GM23338 (cell line): ENCODE measurements at regions not wholly inside any gene's neighbourhood (a gene's known extent, or its start where the extent isn't known, plus 50 kb on each side); places are given as distances from the start of the nearest gene placed in this dataset.

Experiments
- ATAC-seq: fragments of 200-7000 bp; cut with Tn5 transposase; 3 replicates; pipeline ENCODE4 v1.9.1; 2020
- DNase-seq: peaks from one replicate; pipeline ENCODE4 v3.0.0-alpha.2; 2015; ENCODE audit warnings: low spot score
- H2AFZ ChIP-seq: fragments of 200-600 bp; sonication (generic); 2 replicates; pipeline ENCODE4 v1.8.0; 2016; ENCODE audit warnings: antibody characterized with exemption, mild to moderate bottlenecking, moderate library complexity
- H3F3A ChIP-seq: fragments of 200-600 bp; sonication (generic); replicated peaks from 2 replicates; pipeline ENCODE4 v1.8.0; 2017; ENCODE audit warnings: antibody characterized with exemption, mixed run types, low read depth
- H3K27ac ChIP-seq: fragments of 200-600 bp; sonication (generic); 2 replicates; pipeline ENCODE4 v1.6.1; 2016; ENCODE audit warnings: low read depth
- H3K27me3 ChIP-seq: fragments of 200-600 bp; sonication (generic); 2 replicates; pipeline ENCODE4 v1.8.0; 2016; ENCODE audit warnings: mild to moderate bottlenecking, mixed run types, moderate library complexity; ENCODE audit not compliant: insufficient read depth
- H3K36me3 ChIP-seq: fragments of 200-600 bp; sonication (generic); 2 replicates; pipeline ENCODE4 v1.8.0; 2016; ENCODE audit warnings: mild to moderate bottlenecking; ENCODE audit not compliant: insufficient read depth
- H3K4me1 ChIP-seq: fragments of 200-600 bp; sonication (generic); 2 replicates; pipeline ENCODE4 v1.8.0; 2016; ENCODE audit warnings: mild to moderate bottlenecking, moderate library complexity; ENCODE audit not compliant: insufficient read depth
- H3K4me2 ChIP-seq: fragments of 200-600 bp; sonication (generic); 2 replicates; pipeline ENCODE4 v1.7.1; 2017; ENCODE audit warnings: mixed run types
- H3K4me3 ChIP-seq: fragments of 200-600 bp; sonication (generic); 2 replicates; pipeline ENCODE4 v1.6.1; 2016; ENCODE audit warnings: mixed run types
- H3K79me2 ChIP-seq: fragments of 200-600 bp; sonication (generic); replicated peaks from 2 replicates; pipeline ENCODE4 v1.8.0; 2017; ENCODE audit warnings: mild to moderate bottlenecking; ENCODE audit not compliant: insufficient read depth
- H3K9me2 ChIP-seq: fragments of 200-600 bp; sonication (generic); 2 replicates; pipeline ENCODE4 v1.8.0; 2017; ENCODE audit not compliant: insufficient read depth
- H4K20me1 ChIP-seq: fragments of 200-600 bp; sonication (generic); replicated peaks from 2 replicates; pipeline ENCODE4 v1.8.0; 2017; ENCODE audit warnings: mild to moderate bottlenecking; ENCODE audit not compliant: insufficient read depth
- H3K27ac Mint-ChIP-seq: 2 replicates; pipeline ENCODE4 v1.8.0; 2020; ENCODE audit warnings: inconsistent platforms, mild to moderate bottlenecking, moderate library complexity, mixed read lengths
- H3K27me3 Mint-ChIP-seq: 3 replicates; pipeline ENCODE4 v1.8.0; 2022; ENCODE audit warnings: low read depth, mild to moderate bottlenecking, moderate library complexity, mixed read lengths, inconsistent platforms; ENCODE audit not compliant: insufficient read depth, poor library complexity
- H3K36me3 Mint-ChIP-seq: 3 replicates; pipeline ENCODE4 v1.8.0; 2021; ENCODE audit warnings: low read depth, mild to moderate bottlenecking, inconsistent platforms, moderate library complexity, mixed read lengths
- H3K4me1 Mint-ChIP-seq: 3 replicates; pipeline ENCODE4 v1.8.0; 2020; ENCODE audit warnings: mild to moderate bottlenecking, inconsistent platforms, mixed read lengths
- H3K4me3 Mint-ChIP-seq: 3 replicates; pipeline ENCODE4 v1.8.0; 2021; ENCODE audit warnings: moderate library complexity, mild to moderate bottlenecking, inconsistent platforms, mixed read lengths
- H3K9me3 Mint-ChIP-seq: 3 replicates; pipeline ENCODE4 v1.8.0; 2020; ENCODE audit warnings: moderate library complexity, mild to moderate bottlenecking, inconsistent platforms, mixed read lengths
- CREB1 ChIP-seq: fragments of 250-450 bp; sonication (Bioruptor Pico); IDR thresholded peaks from 2 replicates; pipeline ENCODE4 v1.5.0; 2020; ENCODE audit warnings: low read depth, mild to moderate bottlenecking, moderate library complexity
- EZH2 ChIP-seq: fragments of 200-600 bp; sonication (generic); IDR thresholded peaks from one replicate; pipeline ENCODE4 v1.8.0; 2017; ENCODE audit warnings: antibody characterized with exemption, mild to moderate bottlenecking, low read depth; ENCODE audit not compliant: unreplicated experiment
- EZH2phosphoT487 ChIP-seq: fragments of 200-600 bp; sonication (generic); IDR thresholded peaks from one replicate; pipeline ENCODE4 v1.8.1; 2018; ENCODE audit warnings: antibody characterized with exemption; ENCODE audit not compliant: unreplicated experiment
- JUNB ChIP-seq: IDR thresholded peaks from one replicate; pipeline ENCODE4 v1.6.1; 2016; ENCODE audit warnings: antibody characterized with exemption; ENCODE audit not compliant: unreplicated experiment
- NANOG ChIP-seq: IDR thresholded peaks from 2 replicates; pipeline ENCODE4 v1.6.1; 2016; ENCODE audit warnings: antibody characterized with exemption, borderline replicate concordance
- POLR2AphosphoS5 ChIP-seq: IDR thresholded peaks from 2 replicates; pipeline ENCODE4 v1.6.1; 2016; ENCODE audit warnings: antibody characterized with exemption, low read depth
- STAT1 ChIP-seq: IDR thresholded peaks from one replicate; pipeline ENCODE4 v1.6.1; 2016; ENCODE audit warnings: antibody characterized with exemption; ENCODE audit not compliant: unreplicated experiment
- ZNF114 ChIP-seq: fragments of 250-450 bp; sonication (Bioruptor Pico); IDR thresholded peaks from 2 replicates; pipeline ENCODE4 v1.5.0; 2020; ENCODE audit warnings: mild to moderate bottlenecking, moderate library complexity
- ZNF331 ChIP-seq: fragments of 250-450 bp; sonication (Bioruptor Pico); IDR thresholded peaks from 2 replicates; pipeline ENCODE4 v1.5.0; 2020; ENCODE audit warnings: low read depth, mild to moderate bottlenecking, moderate library complexity
- TF ChIP-seq, protein P1 (sequence below): IDR thresholded peaks from one replicate; pipeline ENCODE4 v1.6.1; 2018; ENCODE audit warnings: antibody characterized with exemption; ENCODE audit not compliant: unreplicated experiment
- TF ChIP-seq, protein P2 (sequence below): IDR thresholded peaks from 2 replicates; pipeline ENCODE4 v1.6.1; 2016; ENCODE audit warnings: antibody characterized with exemption
- TF ChIP-seq, protein P3 (sequence below), 2 experiments: fragments of 200-600 bp in 1 of 2; sonication (generic) in 1 of 2; conservative IDR thresholded peaks; 2 replicates each; pipeline versions ENCODE4 v1.5.1 to v1.6.1; 2016 to 2017; ENCODE audit warnings: antibody characterized with exemption in 2 of 2, low read depth in 2 of 2, mild to moderate bottlenecking in 2 of 2, moderate library complexity in 1 of 2
- TF ChIP-seq, protein P4 (sequence below): fragments of 250-450 bp; sonication (Bioruptor Pico); IDR thresholded peaks from 2 replicates; pipeline ENCODE4 v1.5.0; 2020; ENCODE audit warnings: mild to moderate bottlenecking, moderate library complexity

DNA sequence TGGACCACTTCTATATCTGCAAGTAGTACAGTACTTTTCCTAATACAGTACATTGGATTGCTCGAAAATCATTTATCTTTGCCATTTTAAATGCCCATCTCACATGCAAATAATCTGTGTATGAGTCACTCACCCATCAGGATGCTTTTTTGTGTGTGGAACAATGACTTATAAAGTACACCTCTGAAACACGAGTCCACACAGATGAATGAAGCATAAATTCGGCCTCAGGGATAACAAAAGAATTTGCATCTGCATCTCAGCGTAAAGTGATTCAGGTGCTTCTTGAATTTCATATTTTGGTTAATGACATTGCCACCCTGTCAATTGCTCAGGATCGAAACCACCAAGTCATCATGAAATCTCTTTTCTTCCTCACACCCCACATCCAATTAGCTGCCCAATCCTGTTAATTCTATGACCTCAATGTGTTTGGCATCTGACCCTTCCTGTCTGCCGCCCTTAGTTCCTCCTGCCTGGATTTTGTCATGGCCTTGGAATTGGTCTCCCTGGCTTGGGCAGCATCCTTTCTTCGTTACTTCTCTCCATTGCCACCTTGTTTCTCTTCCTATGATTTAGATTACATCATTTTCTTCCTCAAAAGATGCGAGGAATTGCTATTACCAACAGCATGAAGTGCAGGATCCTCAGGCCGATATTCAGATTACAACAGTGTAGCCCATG is 161.6 kb upstream of the MID1 start:
- Histone ChIP-seq H3K36me3 (no peaks in the 10 kb centered on the region), H3K4me2 (no peak overlapping the region), H3K79me2 (no peaks in the 10 kb centered on the region), H3K27ac (no peak overlapping the region), H3K4me1 (no peaks in the 10 kb centered on the region), H3K9me2 (no peaks in the 10 kb centered on the region), H3K27me3 (no peaks in the 10 kb centered on the region), H2AFZ (no peak overlapping the region), H3K4me3 (no peak overlapping the region), H4K20me1 (no peaks in the 10 kb centered on the region), H3F3A (no peaks in the 10 kb centered on the region)
- Mint-ChIP-seq H3K27me3 (no peaks in the 10 kb centered on the region), H3K4me1 (no peaks in the 10 kb centered on the region; the same call in 2 of the 3 replicates), H3K36me3 (no peaks in the 10 kb centered on the region), H3K27ac (no peak overlapping the region), H3K9me3 (no peaks in the 10 kb centered on the region; the same call in 2 of the 3 replicates), H3K4me3 (no peak overlapping the region)
- ATAC-seq (no peak), DNase-seq (no peak)
- TF ChIP-seq EZH2 (no peak), EZH2phosphoT487 (no peak), ZNF114 (CRISPR knock-in tag) (no peak), JUNB (no peak), CREB1 (CRISPR knock-in tag) (no peak), NANOG (no peak), STAT1 (no peak), POLR2AphosphoS5 (no peak), ZNF331 (CRISPR knock-in tag) (no peak)
- TF ChIP-seq, protein P1, sequence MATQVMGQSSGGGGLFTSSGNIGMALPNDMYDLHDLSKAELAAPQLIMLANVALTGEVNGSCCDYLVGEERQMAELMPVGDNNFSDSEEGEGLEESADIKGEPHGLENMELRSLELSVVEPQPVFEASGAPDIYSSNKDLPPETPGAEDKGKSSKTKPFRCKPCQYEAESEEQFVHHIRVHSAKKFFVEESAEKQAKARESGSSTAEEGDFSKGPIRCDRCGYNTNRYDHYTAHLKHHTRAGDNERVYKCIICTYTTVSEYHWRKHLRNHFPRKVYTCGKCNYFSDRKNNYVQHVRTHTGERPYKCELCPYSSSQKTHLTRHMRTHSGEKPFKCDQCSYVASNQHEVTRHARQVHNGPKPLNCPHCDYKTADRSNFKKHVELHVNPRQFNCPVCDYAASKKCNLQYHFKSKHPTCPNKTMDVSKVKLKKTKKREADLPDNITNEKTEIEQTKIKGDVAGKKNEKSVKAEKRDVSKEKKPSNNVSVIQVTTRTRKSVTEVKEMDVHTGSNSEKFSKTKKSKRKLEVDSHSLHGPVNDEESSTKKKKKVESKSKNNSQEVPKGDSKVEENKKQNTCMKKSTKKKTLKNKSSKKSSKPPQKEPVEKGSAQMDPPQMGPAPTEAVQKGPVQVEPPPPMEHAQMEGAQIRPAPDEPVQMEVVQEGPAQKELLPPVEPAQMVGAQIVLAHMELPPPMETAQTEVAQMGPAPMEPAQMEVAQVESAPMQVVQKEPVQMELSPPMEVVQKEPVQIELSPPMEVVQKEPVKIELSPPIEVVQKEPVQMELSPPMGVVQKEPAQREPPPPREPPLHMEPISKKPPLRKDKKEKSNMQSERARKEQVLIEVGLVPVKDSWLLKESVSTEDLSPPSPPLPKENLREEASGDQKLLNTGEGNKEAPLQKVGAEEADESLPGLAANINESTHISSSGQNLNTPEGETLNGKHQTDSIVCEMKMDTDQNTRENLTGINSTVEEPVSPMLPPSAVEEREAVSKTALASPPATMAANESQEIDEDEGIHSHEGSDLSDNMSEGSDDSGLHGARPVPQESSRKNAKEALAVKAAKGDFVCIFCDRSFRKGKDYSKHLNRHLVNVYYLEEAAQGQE = no peak
- TF ChIP-seq, protein P2, sequence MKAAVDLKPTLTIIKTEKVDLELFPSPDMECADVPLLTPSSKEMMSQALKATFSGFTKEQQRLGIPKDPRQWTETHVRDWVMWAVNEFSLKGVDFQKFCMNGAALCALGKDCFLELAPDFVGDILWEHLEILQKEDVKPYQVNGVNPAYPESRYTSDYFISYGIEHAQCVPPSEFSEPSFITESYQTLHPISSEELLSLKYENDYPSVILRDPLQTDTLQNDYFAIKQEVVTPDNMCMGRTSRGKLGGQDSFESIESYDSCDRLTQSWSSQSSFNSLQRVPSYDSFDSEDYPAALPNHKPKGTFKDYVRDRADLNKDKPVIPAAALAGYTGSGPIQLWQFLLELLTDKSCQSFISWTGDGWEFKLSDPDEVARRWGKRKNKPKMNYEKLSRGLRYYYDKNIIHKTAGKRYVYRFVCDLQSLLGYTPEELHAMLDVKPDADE = no peak
- TF ChIP-seq, protein P3, sequence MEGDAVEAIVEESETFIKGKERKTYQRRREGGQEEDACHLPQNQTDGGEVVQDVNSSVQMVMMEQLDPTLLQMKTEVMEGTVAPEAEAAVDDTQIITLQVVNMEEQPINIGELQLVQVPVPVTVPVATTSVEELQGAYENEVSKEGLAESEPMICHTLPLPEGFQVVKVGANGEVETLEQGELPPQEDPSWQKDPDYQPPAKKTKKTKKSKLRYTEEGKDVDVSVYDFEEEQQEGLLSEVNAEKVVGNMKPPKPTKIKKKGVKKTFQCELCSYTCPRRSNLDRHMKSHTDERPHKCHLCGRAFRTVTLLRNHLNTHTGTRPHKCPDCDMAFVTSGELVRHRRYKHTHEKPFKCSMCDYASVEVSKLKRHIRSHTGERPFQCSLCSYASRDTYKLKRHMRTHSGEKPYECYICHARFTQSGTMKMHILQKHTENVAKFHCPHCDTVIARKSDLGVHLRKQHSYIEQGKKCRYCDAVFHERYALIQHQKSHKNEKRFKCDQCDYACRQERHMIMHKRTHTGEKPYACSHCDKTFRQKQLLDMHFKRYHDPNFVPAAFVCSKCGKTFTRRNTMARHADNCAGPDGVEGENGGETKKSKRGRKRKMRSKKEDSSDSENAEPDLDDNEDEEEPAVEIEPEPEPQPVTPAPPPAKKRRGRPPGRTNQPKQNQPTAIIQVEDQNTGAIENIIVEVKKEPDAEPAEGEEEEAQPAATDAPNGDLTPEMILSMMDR (conservative IDR thresholded peaks at IDR 0.05; ENCODE audit: low read depth in 2 of 2) = no peak
- TF ChIP-seq, protein P4, sequence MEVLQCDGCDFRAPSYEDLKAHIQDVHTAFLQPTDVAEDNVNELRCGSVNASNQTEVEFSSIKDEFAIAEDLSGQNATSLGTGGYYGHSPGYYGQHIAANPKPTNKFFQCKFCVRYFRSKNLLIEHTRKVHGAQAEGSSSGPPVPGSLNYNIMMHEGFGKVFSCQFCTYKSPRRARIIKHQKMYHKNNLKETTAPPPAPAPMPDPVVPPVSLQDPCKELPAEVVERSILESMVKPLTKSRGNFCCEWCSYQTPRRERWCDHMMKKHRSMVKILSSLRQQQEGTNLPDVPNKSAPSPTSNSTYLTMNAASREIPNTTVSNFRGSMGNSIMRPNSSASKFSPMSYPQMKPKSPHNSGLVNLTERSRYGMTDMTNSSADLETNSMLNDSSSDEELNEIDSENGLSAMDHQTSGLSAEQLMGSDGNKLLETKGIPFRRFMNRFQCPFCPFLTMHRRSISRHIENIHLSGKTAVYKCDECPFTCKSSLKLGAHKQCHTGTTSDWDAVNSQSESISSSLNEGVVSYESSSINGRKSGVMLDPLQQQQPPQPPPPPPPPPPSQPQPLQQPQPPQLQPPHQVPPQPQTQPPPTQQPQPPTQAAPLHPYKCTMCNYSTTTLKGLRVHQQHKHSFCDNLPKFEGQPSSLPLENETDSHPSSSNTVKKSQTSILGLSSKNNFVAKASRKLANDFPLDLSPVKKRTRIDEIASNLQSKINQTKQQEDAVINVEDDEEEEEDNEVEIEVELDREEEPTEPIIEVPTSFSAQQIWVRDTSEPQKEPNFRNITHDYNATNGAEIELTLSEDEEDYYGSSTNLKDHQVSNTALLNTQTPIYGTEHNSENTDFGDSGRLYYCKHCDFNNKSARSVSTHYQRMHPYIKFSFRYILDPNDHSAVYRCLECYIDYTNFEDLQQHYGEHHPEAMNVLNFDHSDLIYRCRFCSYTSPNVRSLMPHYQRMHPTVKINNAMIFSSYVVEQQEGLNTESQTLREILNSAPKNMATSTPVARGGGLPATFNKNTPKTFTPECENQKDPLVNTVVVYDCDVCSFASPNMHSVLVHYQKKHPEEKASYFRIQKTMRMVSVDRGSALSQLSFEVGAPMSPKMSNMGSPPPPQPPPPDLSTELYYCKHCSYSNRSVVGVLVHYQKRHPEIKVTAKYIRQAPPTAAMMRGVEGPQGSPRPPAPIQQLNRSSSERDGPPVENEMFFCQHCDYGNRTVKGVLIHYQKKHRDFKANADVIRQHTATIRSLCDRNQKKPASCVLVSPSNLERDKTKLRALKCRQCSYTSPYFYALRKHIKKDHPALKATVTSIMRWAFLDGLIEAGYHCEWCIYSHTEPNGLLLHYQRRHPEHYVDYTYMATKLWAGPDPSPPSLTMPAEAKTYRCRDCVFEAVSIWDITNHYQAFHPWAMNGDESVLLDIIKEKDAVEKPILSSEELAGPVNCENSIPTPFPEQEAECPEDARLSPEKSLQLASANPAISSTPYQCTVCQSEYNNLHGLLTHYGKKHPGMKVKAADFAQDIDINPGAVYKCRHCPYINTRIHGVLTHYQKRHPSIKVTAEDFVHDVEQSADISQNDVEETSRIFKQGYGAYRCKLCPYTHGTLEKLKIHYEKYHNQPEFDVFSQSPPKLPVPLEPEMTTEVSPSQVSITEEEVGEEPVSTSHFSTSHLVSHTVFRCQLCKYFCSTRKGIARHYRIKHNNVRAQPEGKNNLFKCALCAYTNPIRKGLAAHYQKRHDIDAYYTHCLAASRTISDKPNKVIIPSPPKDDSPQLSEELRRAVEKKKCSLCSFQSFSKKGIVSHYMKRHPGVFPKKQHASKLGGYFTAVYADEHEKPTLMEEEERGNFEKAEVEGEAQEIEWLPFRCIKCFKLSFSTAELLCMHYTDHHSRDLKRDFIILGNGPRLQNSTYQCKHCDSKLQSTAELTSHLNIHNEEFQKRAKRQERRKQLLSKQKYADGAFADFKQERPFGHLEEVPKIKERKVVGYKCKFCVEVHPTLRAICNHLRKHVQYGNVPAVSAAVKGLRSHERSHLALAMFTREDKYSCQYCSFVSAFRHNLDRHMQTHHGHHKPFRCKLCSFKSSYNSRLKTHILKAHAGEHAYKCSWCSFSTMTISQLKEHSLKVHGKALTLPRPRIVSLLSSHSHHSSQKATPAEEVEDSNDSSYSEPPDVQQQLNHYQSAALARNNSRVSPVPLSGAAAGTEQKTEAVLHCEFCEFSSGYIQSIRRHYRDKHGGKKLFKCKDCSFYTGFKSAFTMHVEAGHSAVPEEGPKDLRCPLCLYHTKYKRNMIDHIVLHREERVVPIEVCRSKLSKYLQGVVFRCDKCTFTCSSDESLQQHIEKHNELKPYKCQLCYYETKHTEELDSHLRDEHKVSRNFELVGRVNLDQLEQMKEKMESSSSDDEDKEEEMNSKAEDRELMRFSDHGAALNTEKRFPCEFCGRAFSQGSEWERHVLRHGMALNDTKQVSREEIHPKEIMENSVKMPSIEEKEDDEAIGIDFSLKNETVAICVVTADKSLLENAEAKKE (CRISPR knock-in tag) = no peak
